Calu3 (cell line): ENCODE measurements at regions not wholly inside any gene's neighbourhood (a gene's known extent, or its start where the extent isn't known, plus 50 kb on each side); places are given as distances from the start of the nearest gene placed in this dataset.

ENCODE experiments used
- BruUV-seq: library from RNA; stranded (reverse); fragments of 400-500 nt; replicated peaks from 2 replicates; lab custom pipeline; 2021; lab: Mats Ljungman, UMichigan
- CTCF ChIA-PET: fragments of 300-600 bp; sonication (Branson Sonifier 250); formaldehyde crosslinking; loops from one replicate; lab custom pipeline; 2022; ENCODE audit warnings: antibody characterized with exemption; lab: Charles Lee
- DNase-seq: peaks from one replicate; pipeline ENCODE4 v3.0.0; 2022
- H3K27ac Mint-ChIP-seq: one replicate; pipeline ENCODE4 v1.8.0; 2022; ENCODE audit warnings: mixed read lengths; ENCODE audit not compliant: unreplicated experiment
- H3K27me3 Mint-ChIP-seq: one replicate; pipeline ENCODE4 v1.8.0; 2022; ENCODE audit warnings: mixed read lengths; ENCODE audit not compliant: unreplicated experiment
- H3K36me3 Mint-ChIP-seq: one replicate; pipeline ENCODE4 v1.8.0; 2022; ENCODE audit warnings: mild to moderate bottlenecking, moderate library complexity, mixed read lengths; ENCODE audit not compliant: insufficient read depth, unreplicated experiment
- H3K4me1 Mint-ChIP-seq: one replicate; pipeline ENCODE4 v1.8.0; 2022; ENCODE audit warnings: mild to moderate bottlenecking, low read depth, mixed read lengths; ENCODE audit not compliant: unreplicated experiment
- H3K4me3 Mint-ChIP-seq: one replicate; pipeline ENCODE4 v1.8.0; 2022; ENCODE audit warnings: mild to moderate bottlenecking, low read depth, moderate library complexity, mixed read lengths; ENCODE audit not compliant: unreplicated experiment
- H3K9me3 Mint-ChIP-seq: one replicate; pipeline ENCODE4 v1.8.0; 2022; ENCODE audit warnings: low read depth, mixed read lengths; ENCODE audit not compliant: unreplicated experiment
- intact Hi-C: fragments of 100-400 bp; cut with micrococcal nuclease; formaldehyde crosslinking; loops from one replicate; pipeline ENCODE4 v1.10.0; 2022; ENCODE audit not compliant: unreplicated experiment
- TF ChIP-seq, protein P1 (sequence below): fragments of 200-600 bp; IDR thresholded peaks from one replicate; pipeline ENCODE4 v1.8.0; 2022; ENCODE audit warnings: antibody characterized with exemption; ENCODE audit not compliant: unreplicated experiment

DNA sequence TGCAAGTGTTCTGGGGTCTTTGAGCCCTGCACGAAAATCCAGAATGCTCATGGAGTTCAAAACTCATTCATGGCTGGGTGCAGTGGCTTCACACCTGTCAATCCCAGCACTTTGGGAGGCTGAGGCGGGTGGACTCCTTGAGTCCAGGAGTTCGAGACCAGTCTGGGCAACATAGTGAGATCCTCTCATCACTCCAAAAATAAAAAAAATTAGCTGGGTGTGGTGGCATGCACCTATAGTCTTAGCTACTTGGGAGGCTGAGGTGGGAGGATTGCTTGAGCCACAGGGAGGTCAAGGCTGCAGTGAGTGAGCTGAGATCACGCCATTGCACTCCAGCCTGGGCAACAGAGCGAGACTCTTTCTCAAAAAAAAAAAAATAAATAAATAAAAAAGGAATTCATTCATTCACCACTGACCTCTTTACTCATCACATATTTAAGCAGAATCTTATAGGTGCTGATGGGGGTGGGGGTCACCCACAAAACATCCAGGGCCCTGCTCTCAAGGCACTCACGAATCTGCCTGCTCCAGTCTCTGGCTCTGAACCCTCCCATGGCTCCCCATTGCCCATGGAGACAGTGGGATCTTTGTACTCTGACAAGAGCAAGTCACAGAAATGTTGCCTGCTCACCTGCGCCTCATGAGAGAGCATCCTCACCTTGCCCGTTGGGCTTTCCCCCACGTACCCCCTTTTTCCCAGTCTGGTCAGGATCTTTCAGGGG, 76.7 kb upstream of the IER5L start:
- H3K27me3 Mint-ChIP-seq, result peaks cover 9% of the 10 kb centered on the region
- intact Hi-C loops, result no loop called here
- H3K36me3 Mint-ChIP-seq, result peaks cover 5% of the 10 kb centered on the region
- H3K4me1 Mint-ChIP-seq, result peaks cover 17% of the 10 kb centered on the region
- BruUV-seq, result no TSS peak
- CTCF ChIA-PET, result no interaction called here
- DNase-seq, result no peak
- TF ChIP-seq, protein P1, sequence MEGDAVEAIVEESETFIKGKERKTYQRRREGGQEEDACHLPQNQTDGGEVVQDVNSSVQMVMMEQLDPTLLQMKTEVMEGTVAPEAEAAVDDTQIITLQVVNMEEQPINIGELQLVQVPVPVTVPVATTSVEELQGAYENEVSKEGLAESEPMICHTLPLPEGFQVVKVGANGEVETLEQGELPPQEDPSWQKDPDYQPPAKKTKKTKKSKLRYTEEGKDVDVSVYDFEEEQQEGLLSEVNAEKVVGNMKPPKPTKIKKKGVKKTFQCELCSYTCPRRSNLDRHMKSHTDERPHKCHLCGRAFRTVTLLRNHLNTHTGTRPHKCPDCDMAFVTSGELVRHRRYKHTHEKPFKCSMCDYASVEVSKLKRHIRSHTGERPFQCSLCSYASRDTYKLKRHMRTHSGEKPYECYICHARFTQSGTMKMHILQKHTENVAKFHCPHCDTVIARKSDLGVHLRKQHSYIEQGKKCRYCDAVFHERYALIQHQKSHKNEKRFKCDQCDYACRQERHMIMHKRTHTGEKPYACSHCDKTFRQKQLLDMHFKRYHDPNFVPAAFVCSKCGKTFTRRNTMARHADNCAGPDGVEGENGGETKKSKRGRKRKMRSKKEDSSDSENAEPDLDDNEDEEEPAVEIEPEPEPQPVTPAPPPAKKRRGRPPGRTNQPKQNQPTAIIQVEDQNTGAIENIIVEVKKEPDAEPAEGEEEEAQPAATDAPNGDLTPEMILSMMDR, result no peak
- no peak overlapping the region for H3K4me3 Mint-ChIP-seq
- H3K9me3 Mint-ChIP-seq, result no peaks in the 10 kb centered on the region
- no peak overlapping the region for H3K27ac Mint-ChIP-seq

DNA sequence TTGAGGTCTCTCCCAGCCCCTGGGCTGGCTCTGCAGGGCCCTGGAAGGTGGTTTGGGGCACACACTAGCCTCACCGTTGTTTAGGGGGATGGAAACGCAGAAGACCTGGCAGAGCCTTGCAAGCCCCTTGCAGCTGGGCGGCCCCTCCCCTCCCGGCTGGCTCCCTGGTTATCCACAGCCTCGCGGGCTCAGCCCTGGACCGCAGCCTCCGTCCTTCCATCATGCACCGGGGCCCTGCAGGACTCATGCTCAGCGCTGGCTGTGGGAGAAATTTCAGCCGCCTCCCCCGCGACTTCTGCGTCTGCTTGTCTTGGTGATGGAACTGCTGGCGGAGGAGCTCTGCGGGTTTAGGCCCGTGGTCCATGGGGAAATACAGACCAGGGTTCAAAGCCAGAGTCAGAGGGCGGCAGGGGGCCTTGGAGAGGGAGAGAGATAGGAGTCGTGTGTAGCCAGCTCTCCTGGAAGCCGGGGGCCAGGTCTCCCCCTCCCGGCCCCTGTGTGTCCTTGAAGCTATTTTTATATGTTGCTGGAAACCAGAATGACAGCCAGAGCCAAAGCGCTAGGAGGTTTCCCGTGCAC, 75.8 kb upstream of the IER5L start:
- H3K4me3 Mint-ChIP-seq, result no peak overlapping the region
- H3K36me3 Mint-ChIP-seq, result peaks cover 2% of the 10 kb centered on the region
- H3K4me1 Mint-ChIP-seq, result peaks cover 9% of the 10 kb centered on the region
- H3K27me3 Mint-ChIP-seq, result peaks cover under 1% of the 10 kb centered on the region
- no peaks in the 10 kb centered on the region for H3K9me3 Mint-ChIP-seq
- CTCF ChIA-PET, result no interaction called here
- TF ChIP-seq, protein P1, result no peak
- H3K27ac Mint-ChIP-seq, result no peak overlapping the region
- no TSS peak for BruUV-seq
- no peak for DNase-seq
- intact Hi-C loops, result no loop called here

DNA sequence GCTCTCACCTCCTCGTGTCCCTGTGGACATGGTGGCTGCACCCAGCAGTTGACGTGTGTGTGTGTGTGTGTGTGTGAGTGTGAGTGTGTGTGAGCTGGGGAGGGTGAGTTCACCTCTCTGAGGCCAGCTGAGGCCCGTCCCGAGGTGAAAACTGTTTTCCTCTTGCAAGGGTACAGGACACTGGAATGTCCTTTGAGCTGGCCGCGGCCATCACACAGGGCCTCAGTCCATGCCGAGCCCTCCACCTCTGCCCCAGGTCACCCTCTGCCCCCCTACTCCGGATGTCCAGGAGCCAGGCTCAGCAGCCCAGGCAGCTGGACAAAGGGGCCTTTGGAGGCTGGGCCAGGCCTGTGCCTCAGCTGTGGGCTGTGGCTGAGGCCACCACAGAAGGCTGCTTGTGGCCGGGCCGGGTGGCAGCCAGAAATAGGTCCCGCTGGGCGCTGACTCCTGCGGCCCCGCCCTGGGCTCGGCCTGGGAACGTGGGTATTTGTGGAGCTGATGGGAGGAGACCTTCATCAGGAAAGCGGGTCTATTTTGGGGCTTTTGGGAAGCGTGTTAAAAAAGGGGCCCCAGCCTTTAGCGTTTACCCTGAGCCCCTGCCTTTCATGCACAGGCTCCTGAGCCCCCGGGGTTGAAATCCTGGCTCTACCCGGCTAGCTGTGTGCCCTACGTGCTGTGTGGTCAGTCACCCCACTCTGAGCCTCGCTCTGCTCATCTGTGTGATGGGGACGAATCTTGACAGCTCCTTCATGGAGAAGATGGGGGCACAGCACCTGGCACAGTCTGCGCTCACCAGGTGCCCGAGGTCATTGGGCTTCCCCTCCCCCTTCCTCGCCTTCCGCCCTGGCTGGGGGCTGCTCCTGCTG, 75.1 kb upstream of the IER5L start:
- intact Hi-C loops, result no loop called here
- BruUV-seq, result no TSS peak
- CTCF ChIA-PET, result no interaction called here
- Mint-ChIP-seq H3K9me3 (no peaks in the 10 kb centered on the region), H3K4me1 (peaks cover 6% of the 10 kb centered on the region), H3K36me3 (no peaks in the 10 kb centered on the region), H3K27me3 (no peaks in the 10 kb centered on the region), H3K27ac (no peak overlapping the region), H3K4me3 (no peak overlapping the region)
- TF ChIP-seq, protein P1, result no peak
- no peak for DNase-seq

DNA sequence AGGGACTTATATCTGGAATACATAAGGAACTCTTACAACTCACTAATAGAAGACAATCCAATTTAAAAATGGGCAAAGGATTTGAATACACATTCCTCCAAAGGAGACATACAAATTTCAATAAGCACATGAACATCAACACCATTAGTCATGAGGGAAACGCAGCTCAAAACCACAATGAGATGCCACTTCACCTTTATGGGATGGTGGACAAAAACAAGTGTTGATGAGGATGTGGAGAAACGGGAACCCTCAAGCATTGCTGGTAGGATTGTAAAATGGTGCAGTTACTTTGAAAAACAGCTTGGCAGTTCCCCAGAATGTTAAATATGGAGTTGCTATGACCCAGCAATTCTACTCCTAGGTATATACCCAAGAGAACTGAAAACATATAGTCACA, 72.7 kb upstream of the IER5L start:
- Mint-ChIP-seq H3K4me1 (peaks cover 1% of the 10 kb centered on the region), H3K27me3 (no peaks in the 10 kb centered on the region), H3K9me3 (no peaks in the 10 kb centered on the region), H3K27ac (no peak overlapping the region), H3K36me3 (no peaks in the 10 kb centered on the region), H3K4me3 (no peak overlapping the region)
- DNase-seq, result no peak
- TF ChIP-seq, protein P1, result no peak
- CTCF ChIA-PET, result no interaction called here
- BruUV-seq, result no TSS peak
- intact Hi-C loops, result no loop called here
